ENCODE measurements at regions not wholly inside any gene's neighbourhood (a gene's known extent, or its start where the extent isn't known, plus 50 kb on each side); places are given as distances from the start of the nearest gene placed in this dataset.

- no peaks in the 10 kb centered on the region for H3K27me3 Mint-ChIP-seq
- H3K4me1 Mint-ChIP-seq (ENCODE audit: low read depth), result peaks cover 2% of the 10 kb centered on the region
- H3K4me3 Mint-ChIP-seq, result no peak overlapping the region
- CTCF ChIA-PET, result no interaction called here
- DNase-seq (no peak), ATAC-seq (no peak)
- POLR2A ChIA-PET, result no interaction called here
- no peak for TF ChIP-seq CTCF (IDR thresholded peaks at IDR 0.05)
- H3K27ac Mint-ChIP-seq, result no peak overlapping the region
- intact Hi-C loops (cut with micrococcal nuclease), result no loop called here
- peaks cover 10% of the 10 kb centered on the region for H3K9me3 Mint-ChIP-seq
- peaks cover 1% of the 10 kb centered on the region for H3K36me3 Mint-ChIP-seq (ENCODE audit: low read depth)
Measured at GRCh38 chr11:81839016-81839415, 894.6 kb downstream of the FAM181B start.

- POLR2A ChIA-PET, result no interaction called here
- H3K4me3 Mint-ChIP-seq, result no peak overlapping the region
- no peaks in the 10 kb centered on the region for H3K27me3 Mint-ChIP-seq
- no peak overlapping the region for H3K27ac Mint-ChIP-seq
- intact Hi-C loops (cut with micrococcal nuclease), result no loop called here
- CTCF ChIA-PET, result no interaction called here
- H3K4me1 Mint-ChIP-seq (ENCODE audit: low read depth), result no peaks in the 10 kb centered on the region
- DNase-seq, result no peak
- peaks cover 6% of the 10 kb centered on the region for H3K36me3 Mint-ChIP-seq (ENCODE audit: low read depth)
- no peak for ATAC-seq
- peaks cover 25% of the 10 kb centered on the region for H3K9me3 Mint-ChIP-seq
- no peak for TF ChIP-seq CTCF (IDR thresholded peaks at IDR 0.05)
Measured at GRCh38 chr11:81829976-81830375, 903.7 kb downstream of the FAM181B start.

- no peaks in the 10 kb centered on the region for H3K36me3 Mint-ChIP-seq (ENCODE audit: low read depth)
- H3K27me3 Mint-ChIP-seq, result no peaks in the 10 kb centered on the region
- ATAC-seq (no peak), DNase-seq (no peak)
- no peaks in the 10 kb centered on the region for H3K9me3 Mint-ChIP-seq
- CTCF ChIA-PET, result no interaction called here
- no peak overlapping the region for H3K4me3 Mint-ChIP-seq
- no peak overlapping the region for H3K27ac Mint-ChIP-seq
- H3K4me1 Mint-ChIP-seq (ENCODE audit: low read depth), result peaks cover 4% of the 10 kb centered on the region
- POLR2A ChIA-PET, result no interaction called here
- intact Hi-C loops (cut with micrococcal nuclease), result no loop called here
- no peak for TF ChIP-seq CTCF (IDR thresholded peaks at IDR 0.05)
Measured at GRCh38 chr11:81825346-81825745, 908.3 kb downstream of the FAM181B start.

- Mint-ChIP-seq H3K9me3 (no peaks in the 10 kb centered on the region), H3K4me3 (no peak overlapping the region), H3K27me3 (no peaks in the 10 kb centered on the region), H3K36me3 (ENCODE audit: low read depth) (no peaks in the 10 kb centered on the region), H3K27ac (no peak overlapping the region), H3K4me1 (ENCODE audit: low read depth) (peaks cover 4% of the 10 kb centered on the region)
- ATAC-seq (no peak), DNase-seq (no peak)
- ChIA-PET POLR2A (no interaction called here), CTCF (interaction anchor here (0.6 kb wide), 1 partner anchor 161 kb away, joined by 3 read pairs; no protein-coding TSS in a partner anchor)
- intact Hi-C loops (cut with micrococcal nuclease), result no loop called here
- no peak for TF ChIP-seq CTCF (IDR thresholded peaks at IDR 0.05)
Measured at GRCh38 chr11:81819462-81819861, 914.2 kb downstream of the FAM181B start.

GRCh38 chr11:81804858-81805257 lies 928.8 kb downstream of the FAM181B start:
- CTCF ChIA-PET, result interaction anchor here (1.3 kb wide), 1 partner anchor 27 kb away, joined by 3 read pairs; no protein-coding TSS in a partner anchor
- no peaks in the 10 kb centered on the region for H3K36me3 Mint-ChIP-seq (ENCODE audit: low read depth)

More at GRCh38 chr11:81804858-81805257, 928.8 kb downstream of the FAM181B start:
- DNase-seq (no peak), ATAC-seq (no peak)
- intact Hi-C loops (cut with micrococcal nuclease), result no loop called here
- Mint-ChIP-seq H3K9me3 (no peaks in the 10 kb centered on the region), H3K27ac (no peak overlapping the region), H3K4me1 (ENCODE audit: low read depth) (no peaks in the 10 kb centered on the region), H3K4me3 (no peak overlapping the region), H3K27me3 (no peaks in the 10 kb centered on the region)
- no peak for TF ChIP-seq CTCF (IDR thresholded peaks at IDR 0.05)
- POLR2A ChIA-PET, result interaction anchor here (0.6 kb wide), 1 partner anchor 1369 kb away, joined by 3 read pairs; no protein-coding TSS in a partner anchor
